Erythroblast (primary cell): ENCODE measurements at regions not wholly inside any gene's neighbourhood (a gene's known extent, or its start where the extent isn't known, plus 50 kb on each side); places are given as distances from the start of the nearest gene placed in this dataset.

Experiments used
- DNase-seq, 2 experiments: peaks; one replicate each; lab custom pipeline; 2025; lab: John Stamatoyannopoulos, UW
- GATA1 ChIP-seq: IDR thresholded peaks from 2 replicates; pipeline ENCODE4 v1.6.1; 2011; ENCODE audit warnings: low read depth, mild to moderate bottlenecking, control low read depth, low read length, moderate library complexity
- POLR2A ChIP-seq: IDR thresholded peaks from 2 replicates; pipeline ENCODE4 v1.6.1; 2011; ENCODE audit warnings: mild to moderate bottlenecking, low read length

- DNase-seq, result peak in 1 of 2 experiments; percentile 17
Measured at GRCh38 chr1:13965770-13966398, 265.9 kb downstream of the PRDM2 start.

DNA sequence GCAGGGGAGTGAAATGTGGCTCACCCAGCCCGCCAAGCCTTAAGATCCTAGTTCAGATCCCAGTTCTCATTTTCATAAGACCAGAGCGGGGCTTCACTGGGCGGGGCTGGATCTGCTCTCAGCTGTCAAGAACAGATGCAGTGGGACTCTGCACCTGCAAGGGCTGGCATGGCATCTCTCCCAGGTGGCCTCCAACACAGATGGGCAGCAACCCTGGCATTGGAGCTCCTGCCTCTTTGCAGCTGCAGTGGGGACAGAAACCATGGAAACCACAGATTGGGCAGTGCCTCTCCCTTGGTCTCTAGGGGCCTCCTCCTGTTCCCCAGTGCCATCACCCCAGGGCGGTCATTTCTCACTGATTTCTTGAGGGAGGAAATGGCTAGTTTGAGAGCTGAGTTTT, 267.7 kb downstream of the PRDM2 start:
- DNase-seq, result no peak
- TF ChIP-seq POLR2A (no peak), GATA1 (no peak)

More at GRCh38 chr1:13965770-13966398, 265.9 kb downstream of the PRDM2 start:
- TF ChIP-seq GATA1, result no peak
- TF ChIP-seq POLR2A, result no peak

GRCh38 chr1:13968361-13968760, 268.4 kb downstream of the PRDM2 start:
- TF ChIP-seq GATA1 (no peak), POLR2A (no peak)
- DNase-seq, result no peak

GRCh38 chr1:13970631-13971247, 270.8 kb downstream of the PRDM2 start:
- no peak for DNase-seq
- TF ChIP-seq GATA1, result no peak
- TF ChIP-seq POLR2A, result no peak

GRCh38 chr1:13976485-13976884, 276.5 kb downstream of the PRDM2 start:
- no peak for TF ChIP-seq POLR2A
- TF ChIP-seq GATA1, result no peak
- no peak for DNase-seq

DNA sequence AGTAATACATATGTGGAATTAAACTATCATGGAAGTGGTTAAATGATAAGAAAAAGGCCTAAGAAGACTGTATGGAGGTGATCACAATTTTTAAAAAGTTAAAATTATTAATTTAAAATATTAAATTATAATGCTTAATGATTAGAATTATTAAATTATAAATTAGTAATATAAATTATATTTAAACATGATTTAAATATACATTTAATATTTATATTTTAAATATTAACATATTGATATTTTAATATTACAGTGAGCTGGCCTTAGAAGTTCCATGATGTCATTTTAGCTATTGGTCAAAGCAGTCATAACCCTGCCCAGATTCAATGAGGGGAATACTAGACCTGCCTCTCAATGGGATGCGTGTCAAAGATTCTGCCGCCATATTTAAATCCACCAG, 281.2 kb downstream of the PRDM2 start:
- TF ChIP-seq POLR2A (no peak), GATA1 (no peak)

GRCh38 chr1:13983393-13983792, 283.4 kb downstream of the PRDM2 start:
- TF ChIP-seq POLR2A (no peak), GATA1 (no peak)
- no peak for DNase-seq

More for the DNA sequence above, 281.2 kb downstream of the PRDM2 start:
- DNase-seq, result no peak

DNA sequence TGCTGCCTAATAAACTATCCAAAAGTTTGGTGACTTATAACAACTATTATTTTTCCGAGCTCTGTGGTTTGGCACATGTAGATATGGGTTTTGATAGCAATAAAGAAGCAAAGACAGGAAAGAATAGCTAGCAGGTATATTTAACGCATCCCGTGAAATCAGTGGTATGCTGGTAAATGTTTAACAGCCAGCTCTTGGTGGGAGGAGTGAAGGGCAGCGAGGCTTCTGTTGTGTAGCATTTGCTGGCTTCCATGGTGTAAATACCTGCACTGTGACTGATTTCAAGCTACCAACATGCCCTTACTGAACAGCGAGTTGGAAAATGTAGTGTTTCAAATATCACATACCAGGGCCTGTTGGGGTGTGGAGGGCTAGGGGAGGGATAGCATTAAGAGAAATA, 291.0 kb downstream of the PRDM2 start:
- TF ChIP-seq GATA1, result no peak
- TF ChIP-seq POLR2A, result no peak
- no peak for DNase-seq

- no peak for TF ChIP-seq GATA1
- TF ChIP-seq POLR2A, result no peak
- DNase-seq, result no peak
Measured at GRCh38 chr1:13992489-13993285, 292.7 kb downstream of the PRDM2 start.

DNA sequence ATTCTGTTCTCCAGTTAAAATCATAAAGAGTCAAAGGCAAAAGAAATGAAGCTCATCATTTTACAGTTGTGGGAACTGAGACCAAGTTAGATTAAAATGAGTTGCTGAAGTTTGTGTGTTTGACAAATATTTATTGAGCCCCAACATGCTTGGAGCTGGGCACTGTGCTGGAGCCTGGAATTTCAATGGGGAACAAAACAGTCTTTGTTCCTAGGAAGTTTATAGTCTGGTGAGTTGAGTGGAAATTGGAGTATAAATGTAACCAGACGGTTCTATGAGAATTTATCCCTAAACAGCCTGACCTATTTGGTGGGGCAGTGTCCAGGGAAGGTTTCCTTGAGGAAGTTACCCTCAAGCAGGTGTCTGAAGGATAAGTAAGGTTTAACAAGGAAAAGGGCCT, 294.4 kb downstream of the PRDM2 start:
- no peak for TF ChIP-seq GATA1
- no peak for TF ChIP-seq POLR2A
- no peak for DNase-seq

DNA sequence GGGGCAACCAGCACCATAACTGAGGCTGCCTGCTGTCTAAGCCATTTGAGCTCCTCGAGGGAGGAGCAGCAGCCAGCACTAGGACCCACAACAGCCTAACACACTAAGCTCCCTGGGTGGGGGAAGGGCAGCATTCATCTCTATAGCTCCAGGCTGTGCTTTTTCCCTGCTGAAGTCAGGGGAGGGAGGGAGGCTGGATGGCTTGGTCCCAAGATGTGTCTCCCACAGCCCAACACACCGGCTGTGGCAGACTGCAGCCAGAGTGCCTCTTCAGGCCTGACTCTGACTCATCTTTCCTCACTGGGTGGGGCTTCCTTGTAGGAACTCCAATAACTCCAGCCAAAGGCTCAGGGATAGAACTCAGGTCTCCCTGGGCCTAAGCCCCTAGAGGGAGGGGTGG, 296.3 kb downstream of the PRDM2 start:
- DNase-seq, result no peak
- TF ChIP-seq POLR2A (no peak), GATA1 (no peak)

- DNase-seq, result no peak
- TF ChIP-seq GATA1, result no peak
- no peak for TF ChIP-seq POLR2A
Measured at GRCh38 chr1:14003552-14003951, 303.6 kb downstream of the PRDM2 start.

GRCh38 chr1:14009582-14009981, 309.6 kb downstream of the PRDM2 start:
- DNase-seq, result no peak
- no peak for TF ChIP-seq POLR2A
- no peak for TF ChIP-seq GATA1

DNA sequence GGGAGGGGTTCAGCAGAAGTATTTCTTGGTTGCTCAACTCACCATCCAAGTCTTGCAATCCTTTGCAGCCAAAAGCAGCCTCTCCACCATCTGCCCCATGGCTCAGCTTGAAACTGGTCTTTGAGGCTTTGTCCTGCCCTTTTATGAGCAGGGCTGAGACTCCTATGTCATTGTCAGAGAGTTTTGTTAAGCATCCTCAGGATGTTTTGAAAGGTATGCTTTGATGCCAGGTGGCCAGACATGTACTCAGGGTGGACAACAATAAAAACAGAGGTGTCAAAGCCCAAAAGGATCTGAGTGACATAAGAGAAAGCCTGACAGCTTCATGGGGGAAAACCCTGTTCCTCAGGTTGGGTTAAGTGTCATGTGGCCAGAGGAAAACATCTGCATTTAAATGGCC, 310.5 kb downstream of the PRDM2 start:
- DNase-seq, result no peak
- no peak for TF ChIP-seq POLR2A

DNA sequence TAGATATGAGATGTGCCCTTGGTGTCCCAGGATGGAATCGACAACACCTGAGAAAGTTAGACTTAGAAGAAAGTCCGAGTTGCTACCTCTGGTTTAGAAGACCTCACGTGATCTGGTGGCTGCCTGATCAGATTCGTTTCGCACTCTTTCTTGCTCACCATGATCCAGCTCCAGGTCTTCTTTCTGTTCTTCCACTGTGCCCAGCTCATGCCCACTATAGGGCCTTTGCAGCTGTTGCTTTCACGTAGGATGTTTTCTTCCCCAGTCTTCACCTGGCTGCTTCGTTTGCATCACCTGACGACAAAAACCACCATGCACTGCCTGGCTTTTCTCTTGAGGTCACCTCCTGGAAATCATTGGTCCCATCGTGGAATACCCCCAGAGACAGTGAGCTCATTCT, 311.1 kb downstream of the PRDM2 start:
- no peak for TF ChIP-seq GATA1
- no peak for TF ChIP-seq POLR2A
- no peak for DNase-seq
